ENCODE measurements at regions not wholly inside any gene's neighbourhood (a gene's known extent, or its start where the extent isn't known, plus 50 kb on each side); places are given as distances from the start of the nearest gene placed in this dataset.

DNA sequence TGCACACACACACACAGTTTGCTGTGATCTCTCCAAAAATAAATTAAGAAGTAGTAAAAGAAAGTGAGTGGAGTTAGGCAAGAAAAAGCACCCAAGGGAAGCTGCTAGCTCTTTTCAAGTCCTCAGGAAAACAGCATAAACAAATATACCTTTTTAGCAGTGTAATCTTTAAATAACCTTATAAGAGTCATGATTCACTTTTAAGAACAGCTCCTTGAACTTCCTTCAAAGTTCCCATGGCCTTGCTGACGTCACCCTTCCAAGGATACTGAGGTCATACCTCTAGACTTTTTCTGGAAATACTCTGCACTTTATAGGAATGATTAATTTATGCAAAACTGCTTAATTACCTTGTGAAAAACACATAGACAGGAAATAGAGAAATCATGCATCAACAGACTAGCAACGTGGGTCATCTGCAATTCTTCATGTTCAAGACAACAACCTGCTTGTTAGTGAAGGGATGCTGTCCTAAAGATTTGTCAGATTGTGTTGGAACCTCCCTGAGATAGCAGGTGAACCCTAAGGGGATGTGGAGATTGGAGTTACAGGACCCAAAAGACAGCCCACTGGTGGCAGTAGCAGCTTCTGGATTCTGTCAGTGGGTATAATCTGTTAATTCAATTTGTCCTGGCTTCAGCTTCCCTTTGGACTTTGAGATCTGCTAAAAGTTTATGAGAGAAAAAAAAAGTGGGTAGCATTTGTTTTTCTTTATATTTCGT lies 229.0 kb downstream of the ELAVL2 start:
- Histone ChIP-seq H4K20me1 (ENCODE audit: control insufficient read depth, insufficient read depth, low read depth, low read length) (no peaks in the 10 kb centered on the region), H3K4me1 (ENCODE audit: control insufficient read depth, low read length) (no peaks in the 10 kb centered on the region), H3K79me2 (ENCODE audit: control insufficient read depth, low read length) (no peaks in the 10 kb centered on the region), H3F3A (ENCODE audit: control insufficient read depth, insufficient read depth) (no peaks in the 10 kb centered on the region), H3K4me2 (ENCODE audit: low read length) (no peak overlapping the region), H3K27me3 (ENCODE audit: control insufficient read depth, low read length) (no peaks in the 10 kb centered on the region), H3K9me2 (replicated peaks; ENCODE audit: control insufficient read depth, low read length) (no peaks in the 10 kb centered on the region), H3K27ac (ENCODE audit: low read depth, low read length) (no peak overlapping the region), H3K4me3 (ENCODE audit: low read length) (no peak overlapping the region), H3K9me3 (ENCODE audit: control insufficient read depth, insufficient read depth, low read length) (no peaks in the 10 kb centered on the region), H3K36me3 (ENCODE audit: control insufficient read depth, low read length) (no peaks in the 10 kb centered on the region)
- TF ChIP-seq, protein P1, sequence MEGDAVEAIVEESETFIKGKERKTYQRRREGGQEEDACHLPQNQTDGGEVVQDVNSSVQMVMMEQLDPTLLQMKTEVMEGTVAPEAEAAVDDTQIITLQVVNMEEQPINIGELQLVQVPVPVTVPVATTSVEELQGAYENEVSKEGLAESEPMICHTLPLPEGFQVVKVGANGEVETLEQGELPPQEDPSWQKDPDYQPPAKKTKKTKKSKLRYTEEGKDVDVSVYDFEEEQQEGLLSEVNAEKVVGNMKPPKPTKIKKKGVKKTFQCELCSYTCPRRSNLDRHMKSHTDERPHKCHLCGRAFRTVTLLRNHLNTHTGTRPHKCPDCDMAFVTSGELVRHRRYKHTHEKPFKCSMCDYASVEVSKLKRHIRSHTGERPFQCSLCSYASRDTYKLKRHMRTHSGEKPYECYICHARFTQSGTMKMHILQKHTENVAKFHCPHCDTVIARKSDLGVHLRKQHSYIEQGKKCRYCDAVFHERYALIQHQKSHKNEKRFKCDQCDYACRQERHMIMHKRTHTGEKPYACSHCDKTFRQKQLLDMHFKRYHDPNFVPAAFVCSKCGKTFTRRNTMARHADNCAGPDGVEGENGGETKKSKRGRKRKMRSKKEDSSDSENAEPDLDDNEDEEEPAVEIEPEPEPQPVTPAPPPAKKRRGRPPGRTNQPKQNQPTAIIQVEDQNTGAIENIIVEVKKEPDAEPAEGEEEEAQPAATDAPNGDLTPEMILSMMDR (IDR thresholded peaks at IDR 0.05; ENCODE audit: low read depth, low read length, poor library complexity, severe bottlenecking), result no peak
- TF ChIP-seq EZH2phosphoT487 (IDR thresholded peaks at IDR 0.05; ENCODE audit: borderline replicate concordance, low read length), result no peak

DNA sequence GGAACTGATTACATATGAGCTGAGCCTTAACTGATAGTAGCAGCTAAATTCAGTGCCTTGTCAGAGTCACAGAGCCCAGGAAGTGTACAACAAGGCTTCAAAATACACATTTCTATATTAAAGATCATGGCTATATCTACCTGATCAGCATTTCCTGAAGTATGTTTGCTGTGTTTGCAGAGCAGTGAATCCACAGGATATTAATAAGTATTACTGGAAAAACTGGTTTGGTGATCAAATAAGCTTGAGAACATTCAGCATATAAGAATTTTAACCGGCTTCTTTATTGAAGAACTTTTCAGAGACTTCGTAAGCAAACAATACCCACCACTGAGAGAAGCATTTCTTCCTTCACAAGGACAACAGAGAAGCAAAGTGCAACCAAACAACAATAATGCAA lies 227.0 kb downstream of the ELAVL2 start:
- Histone ChIP-seq H3K4me1 (ENCODE audit: control insufficient read depth, low read length) (no peaks in the 10 kb centered on the region), H3K9me3 (ENCODE audit: control insufficient read depth, insufficient read depth, low read length) (no peaks in the 10 kb centered on the region), H4K20me1 (ENCODE audit: control insufficient read depth, insufficient read depth, low read depth, low read length) (no peaks in the 10 kb centered on the region), H3K9me2 (replicated peaks; ENCODE audit: control insufficient read depth, low read length) (no peaks in the 10 kb centered on the region), H3K27me3 (ENCODE audit: control insufficient read depth, low read length) (no peaks in the 10 kb centered on the region), H3K79me2 (ENCODE audit: control insufficient read depth, low read length) (no peaks in the 10 kb centered on the region), H3K27ac (ENCODE audit: low read depth, low read length) (no peak overlapping the region), H3K4me3 (ENCODE audit: low read length) (no peak overlapping the region), H3K4me2 (ENCODE audit: low read length) (no peak overlapping the region), H3F3A (ENCODE audit: control insufficient read depth, insufficient read depth) (no peaks in the 10 kb centered on the region), H3K36me3 (ENCODE audit: control insufficient read depth, low read length) (no peaks in the 10 kb centered on the region)
- TF ChIP-seq EZH2phosphoT487 (IDR thresholded peaks at IDR 0.05; ENCODE audit: borderline replicate concordance, low read length), result no peak
- TF ChIP-seq, protein P1 (IDR thresholded peaks at IDR 0.05; ENCODE audit: low read depth, low read length, poor library complexity, severe bottlenecking), result no peak

- no peak overlapping the region for H3K27ac ChIP-seq (ENCODE audit: low read depth, low read length)
- no peaks in the 10 kb centered on the region for H3K9me2 ChIP-seq (replicated peaks; ENCODE audit: control insufficient read depth, low read length)
- no peaks in the 10 kb centered on the region for H3F3A ChIP-seq (ENCODE audit: control insufficient read depth, insufficient read depth)
- no peaks in the 10 kb centered on the region for H4K20me1 ChIP-seq (ENCODE audit: control insufficient read depth, insufficient read depth, low read depth, low read length)
- H3K4me1 ChIP-seq (ENCODE audit: control insufficient read depth, low read length), result no peaks in the 10 kb centered on the region
- H3K36me3 ChIP-seq (ENCODE audit: control insufficient read depth, low read length), result no peaks in the 10 kb centered on the region
- H3K4me2 ChIP-seq (ENCODE audit: low read length), result no peak overlapping the region
- H3K4me3 ChIP-seq (ENCODE audit: low read length), result no peak overlapping the region
- H3K79me2 ChIP-seq (ENCODE audit: control insufficient read depth, low read length), result no peaks in the 10 kb centered on the region
- H3K9me3 ChIP-seq (ENCODE audit: control insufficient read depth, insufficient read depth, low read length), result no peaks in the 10 kb centered on the region
- H3K27me3 ChIP-seq (ENCODE audit: control insufficient read depth, low read length), result no peaks in the 10 kb centered on the region
- TF ChIP-seq EZH2phosphoT487 (IDR thresholded peaks at IDR 0.05; ENCODE audit: borderline replicate concordance, low read length), result no peak
- TF ChIP-seq, protein P1 (IDR thresholded peaks at IDR 0.05; ENCODE audit: low read depth, low read length, poor library complexity, severe bottlenecking), result no peak
These were observed 222.7 kb downstream of the ELAVL2 start for GRCh38 chr9:23603311-23603710.

Measured in DOHH2 (cell line).